ENCODE measurements at regions not wholly inside any gene's neighbourhood (a gene's known extent, or its start where the extent isn't known, plus 50 kb on each side); places are given as distances from the start of the nearest gene placed in this dataset.

DNA sequence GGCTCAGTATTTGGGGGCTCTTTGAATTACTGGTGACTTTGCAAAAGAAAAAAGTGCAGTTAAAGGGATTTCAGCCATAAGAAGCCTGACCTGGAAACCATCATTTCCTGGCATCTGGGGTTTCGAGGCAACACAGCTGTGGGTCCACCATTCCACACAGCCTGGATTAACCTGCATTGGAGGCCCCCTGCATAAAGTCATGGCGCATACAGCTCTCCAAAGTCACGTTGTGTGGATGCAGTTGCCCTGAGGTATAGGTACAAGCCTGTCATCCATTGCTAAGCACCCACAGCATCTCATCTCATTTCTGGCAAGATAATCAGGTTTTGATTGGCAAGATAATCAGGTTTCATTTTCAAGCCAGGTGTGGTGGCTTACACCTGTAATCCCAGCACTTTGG is 54.5 kb upstream of the TAGAP start:
- no peak for DNase-seq (ENCODE audit: low spot score)

- DNase-seq (ENCODE audit: low spot score) = peak; percentile 82
These were observed 53.9 kb upstream of the TAGAP start for GRCh38 chr6:159098636-159099106.

- no peak for DNase-seq (ENCODE audit: low spot score)
These were observed 52.5 kb upstream of the TAGAP start for GRCh38 chr6:159097256-159097655.

DNA sequence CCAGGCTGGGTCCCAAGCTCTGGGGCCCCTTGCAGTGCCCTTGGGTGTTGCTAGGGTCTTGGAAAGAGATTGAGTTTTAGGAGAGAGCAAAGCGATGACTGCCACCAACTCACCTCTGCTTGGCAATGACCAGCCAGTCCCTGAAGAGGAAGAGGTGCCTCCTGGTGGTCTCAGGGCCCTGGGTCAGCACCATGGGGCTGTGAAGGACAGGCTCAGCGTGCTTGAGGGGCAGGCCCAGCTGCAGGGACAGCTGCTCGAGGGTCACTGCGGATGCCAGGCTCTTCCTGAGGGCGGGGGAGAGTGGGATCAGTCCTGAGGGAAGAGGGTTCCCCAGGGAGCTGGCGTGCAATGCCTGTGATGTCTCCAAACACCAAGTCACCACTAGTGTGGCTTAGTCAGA is 50.8 kb upstream of the TAGAP start:
- DNase-seq (ENCODE audit: low spot score) = no peak

DNA sequence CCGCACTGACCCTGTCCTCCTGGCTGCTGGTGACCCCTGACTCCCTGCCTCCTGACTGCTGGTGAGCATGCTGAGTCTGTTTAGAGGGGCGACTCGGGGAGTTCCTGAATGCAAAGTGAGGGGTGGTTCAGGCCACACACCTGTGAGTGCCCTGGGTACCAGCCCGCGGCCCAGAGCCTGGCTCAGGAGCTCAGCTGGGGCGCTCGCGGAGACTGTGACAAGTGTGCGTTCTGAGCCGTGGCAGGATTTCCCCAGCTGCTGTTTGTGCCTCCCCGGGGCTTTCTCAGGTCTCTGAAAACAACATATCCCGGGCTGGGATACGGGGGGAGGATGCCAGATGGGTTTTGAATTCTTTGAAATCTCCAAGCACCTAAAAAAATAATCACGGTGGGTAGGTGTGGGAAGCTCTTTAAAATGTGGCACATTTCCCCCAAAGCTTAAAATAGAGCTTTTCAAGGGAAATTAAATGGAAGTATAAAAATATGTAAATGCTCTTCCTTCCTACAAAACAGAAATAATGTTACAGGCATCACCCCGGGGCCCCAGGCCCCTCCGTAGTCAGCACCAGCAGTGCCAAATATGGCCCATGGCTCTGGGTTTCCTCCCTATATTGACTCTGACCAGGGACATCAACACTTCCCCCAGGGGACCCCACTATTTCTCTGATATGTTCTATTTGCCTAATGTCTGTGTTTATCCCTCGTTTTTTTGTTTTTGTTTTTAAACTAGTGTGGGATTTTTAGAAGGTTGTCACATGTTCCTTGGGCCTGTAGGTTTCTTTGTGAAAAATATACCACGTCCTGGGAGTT is 49.9 kb upstream of the TAGAP start:
- peak; percentile 44 for DNase-seq (ENCODE audit: low spot score)

Data from CD4-positive, alpha-beta T cell treated with Interleukin-6 at 100 ng/mL for 8 hours (primary cell).